ENCODE measurements at regions not wholly inside any gene's neighbourhood (a gene's known extent, or its start where the extent isn't known, plus 50 kb on each side); places are given as distances from the start of the nearest gene placed in this dataset.
A peak's percentile ranks its signal among the peaks of the same experiment; 100 is the strongest.
"Not testable (repeated sequence)": the region's sequence is repeated elsewhere in the genome, so short reads cannot be mapped to it uniquely, and the experiment has no call there.

DNA sequence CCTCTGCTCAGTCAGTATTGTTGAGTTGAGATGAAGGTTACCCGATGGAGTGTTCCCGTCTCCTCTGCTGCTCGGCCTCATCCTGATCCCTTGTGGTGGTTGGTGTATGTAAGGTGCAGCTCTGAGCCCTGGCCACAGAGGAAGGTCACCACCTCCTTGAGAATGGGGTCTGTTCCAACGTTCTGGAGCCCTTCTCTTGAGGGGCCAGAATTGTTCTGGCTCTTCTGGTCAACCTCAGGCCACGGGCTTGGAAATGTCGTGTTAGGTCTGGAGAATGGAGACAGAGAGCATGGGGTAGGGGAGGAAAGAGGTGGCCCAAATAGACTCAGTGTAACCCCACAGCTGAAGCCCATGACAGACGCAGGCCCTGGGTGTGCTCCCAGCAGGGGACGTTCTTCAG, 62.3 kb upstream of the ETV3 start:
- DNase-seq (ENCODE audit: extremely low read depth, low read depth): no peak
- TF ChIP-seq, protein P1, sequence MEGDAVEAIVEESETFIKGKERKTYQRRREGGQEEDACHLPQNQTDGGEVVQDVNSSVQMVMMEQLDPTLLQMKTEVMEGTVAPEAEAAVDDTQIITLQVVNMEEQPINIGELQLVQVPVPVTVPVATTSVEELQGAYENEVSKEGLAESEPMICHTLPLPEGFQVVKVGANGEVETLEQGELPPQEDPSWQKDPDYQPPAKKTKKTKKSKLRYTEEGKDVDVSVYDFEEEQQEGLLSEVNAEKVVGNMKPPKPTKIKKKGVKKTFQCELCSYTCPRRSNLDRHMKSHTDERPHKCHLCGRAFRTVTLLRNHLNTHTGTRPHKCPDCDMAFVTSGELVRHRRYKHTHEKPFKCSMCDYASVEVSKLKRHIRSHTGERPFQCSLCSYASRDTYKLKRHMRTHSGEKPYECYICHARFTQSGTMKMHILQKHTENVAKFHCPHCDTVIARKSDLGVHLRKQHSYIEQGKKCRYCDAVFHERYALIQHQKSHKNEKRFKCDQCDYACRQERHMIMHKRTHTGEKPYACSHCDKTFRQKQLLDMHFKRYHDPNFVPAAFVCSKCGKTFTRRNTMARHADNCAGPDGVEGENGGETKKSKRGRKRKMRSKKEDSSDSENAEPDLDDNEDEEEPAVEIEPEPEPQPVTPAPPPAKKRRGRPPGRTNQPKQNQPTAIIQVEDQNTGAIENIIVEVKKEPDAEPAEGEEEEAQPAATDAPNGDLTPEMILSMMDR (IDR thresholded peaks at IDR 0.05; ENCODE audit: low read depth, low read length): no peak

- DNase-seq (ENCODE audit: extremely low read depth, low read depth): no peak
- TF ChIP-seq, protein P1 (IDR thresholded peaks at IDR 0.05; ENCODE audit: low read depth, low read length): no peak
These were observed 61.2 kb upstream of the ETV3 start for GRCh38 chr1:157199421-157199755.

- DNase-seq (ENCODE audit: extremely low read depth, low read depth): no peak
- TF ChIP-seq, protein P1 (IDR thresholded peaks at IDR 0.05; ENCODE audit: low read depth, low read length): no peak
These were observed 60.6 kb upstream of the ETV3 start for GRCh38 chr1:157198619-157199420.

DNA sequence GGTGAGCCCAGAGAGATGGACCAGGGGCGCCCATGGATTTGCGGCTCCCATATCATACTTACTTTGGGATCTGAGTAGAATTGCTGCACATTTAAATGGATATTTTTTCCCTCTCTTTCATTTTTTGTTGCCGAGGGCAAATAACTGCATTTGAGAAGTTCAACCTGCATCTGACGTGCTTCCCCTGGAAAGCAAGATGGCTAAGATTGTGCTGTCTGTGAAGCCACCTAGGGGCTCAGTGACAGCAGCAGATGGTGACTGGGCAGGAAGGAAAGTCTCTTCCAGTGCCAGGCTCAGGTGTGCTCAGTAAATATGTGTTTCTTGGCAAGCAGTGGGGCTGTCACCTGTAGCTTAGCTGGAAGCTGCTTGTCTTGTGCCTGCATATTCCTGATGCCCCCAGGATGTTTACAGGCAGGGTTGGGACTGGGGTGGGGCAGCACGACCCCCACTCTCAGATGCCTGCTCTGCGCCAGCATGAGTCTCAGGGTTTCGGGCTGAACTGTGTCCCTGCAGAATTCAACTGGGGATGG, 59.8 kb upstream of the ETV3 start:
- DNase-seq (ENCODE audit: extremely low read depth, low read depth): no peak
- TF ChIP-seq, protein P1 (IDR thresholded peaks at IDR 0.05; ENCODE audit: low read depth, low read length): no peak

DNA sequence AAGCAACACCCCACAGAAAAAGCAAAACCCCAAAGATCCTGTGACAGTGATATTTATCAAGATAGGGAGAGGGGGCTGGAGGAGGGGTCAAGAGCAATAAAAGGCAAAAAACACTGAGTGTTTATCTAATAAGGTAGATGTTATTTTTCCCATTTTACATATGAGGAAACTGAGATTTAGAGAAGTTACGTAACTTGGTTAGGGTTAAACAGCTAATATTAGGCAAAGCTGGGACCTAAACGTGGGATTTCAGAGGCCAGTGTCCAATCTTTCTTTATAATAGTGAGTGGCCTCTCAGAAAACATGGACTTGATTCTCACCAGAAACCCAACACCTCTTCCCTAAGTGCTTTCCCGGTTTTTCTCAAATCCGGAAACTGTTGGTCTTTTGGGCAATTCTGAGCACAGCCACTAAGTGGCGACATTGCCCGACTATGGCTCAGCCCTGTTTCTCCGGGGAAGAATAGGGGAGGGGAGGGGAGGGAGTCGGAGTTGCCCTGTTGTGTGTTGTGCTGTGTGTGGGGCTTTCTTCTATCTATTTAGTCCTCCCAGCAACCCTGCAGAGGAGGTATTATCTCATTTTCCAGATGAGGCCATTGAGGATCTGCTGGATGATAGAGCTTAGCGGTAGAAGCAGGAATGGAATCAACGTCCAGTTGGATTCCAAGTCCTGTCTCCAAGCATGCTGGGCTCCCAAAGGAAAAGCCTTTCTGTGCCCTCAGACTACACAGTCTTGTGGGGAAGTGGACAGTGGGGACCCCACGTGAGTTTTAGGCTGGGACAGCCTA, 58.7 kb upstream of the ETV3 start:
- TF ChIP-seq, protein P1 (IDR thresholded peaks at IDR 0.05; ENCODE audit: low read depth, low read length): peak; percentile 10; the same call in 1 of the 2 replicates
- not testable (repeated sequence) for DNase-seq (ENCODE audit: extremely low read depth, low read depth)

DNA sequence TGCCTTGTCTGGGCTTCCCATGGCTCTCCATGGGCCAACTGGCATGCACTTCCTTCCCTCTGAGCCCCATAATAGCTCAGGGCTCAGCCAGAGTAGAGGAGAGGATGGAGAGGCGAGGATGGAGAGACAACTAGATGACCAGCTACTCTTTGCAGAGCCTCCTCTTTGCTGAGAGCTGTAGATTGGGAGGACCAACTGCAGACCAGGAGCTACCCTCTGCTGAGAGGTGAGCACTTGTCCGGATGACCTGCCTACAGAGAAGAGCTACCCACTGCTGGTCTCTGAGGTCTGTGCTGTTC, 58.0 kb upstream of the ETV3 start:
- TF ChIP-seq, protein P1 (IDR thresholded peaks at IDR 0.05; ENCODE audit: low read depth, low read length): no peak
- DNase-seq (ENCODE audit: extremely low read depth, low read depth): no peak
